Ramos (cell line): ENCODE measurements at regions not wholly inside any gene's neighbourhood (a gene's known extent, or its start where the extent isn't known, plus 50 kb on each side); places are given as distances from the start of the nearest gene placed in this dataset.

ENCODE experiments used
- in situ Hi-C: fragments of 300-500 bp; cut with MboI; formaldehyde crosslinking; loops from one replicate; pipeline ENCODE4 v1.14.3; 2022; ENCODE audit warnings: low sequenced_read_pairs; ENCODE audit not compliant: unreplicated experiment

DNA sequence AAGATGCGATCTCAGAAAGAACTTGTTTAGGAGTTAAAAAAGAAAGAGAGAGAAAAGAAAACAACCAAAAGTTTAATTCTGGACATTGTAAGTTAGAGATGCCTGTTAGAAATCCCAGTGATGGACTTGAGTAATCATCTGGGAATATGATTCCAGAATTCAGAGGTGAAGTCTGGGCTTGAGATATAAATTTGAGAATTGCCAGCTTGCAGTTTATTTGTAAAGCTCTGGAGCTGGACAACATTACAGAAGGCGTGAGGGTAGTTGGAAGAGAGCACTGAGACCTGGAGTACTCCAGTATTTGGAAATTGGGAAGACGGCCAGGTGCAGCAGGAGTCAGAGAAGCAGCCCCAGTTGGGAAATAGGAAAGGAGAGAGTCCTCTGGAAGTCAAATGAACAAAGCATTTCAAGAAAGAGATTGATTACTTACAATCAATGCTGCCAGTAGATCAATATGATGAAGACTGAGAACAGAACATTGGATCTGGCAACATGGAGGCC lies 128.8 kb upstream of the ARHGAP28 start:
- in situ Hi-C loops, result no loop called here

DNA sequence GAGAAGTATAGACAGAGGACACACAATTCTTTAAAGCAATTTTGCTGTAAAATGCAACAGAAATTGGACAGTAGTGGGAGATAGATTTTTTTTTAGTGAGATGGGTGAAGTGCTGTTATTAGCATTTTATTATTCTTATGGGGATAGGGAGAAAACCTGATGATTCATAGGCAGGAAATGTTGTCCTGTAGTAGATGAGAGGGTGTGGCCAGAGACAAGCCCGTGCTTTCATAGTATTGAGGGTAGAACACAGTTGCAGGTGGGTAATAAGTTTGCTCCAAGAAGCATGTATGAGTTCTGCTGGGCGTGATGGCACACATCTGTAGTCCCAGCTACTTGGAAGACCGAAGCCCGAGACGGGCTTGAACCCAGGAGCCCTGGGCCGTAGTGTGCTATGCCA lies 128.3 kb upstream of the ARHGAP28 start:
- in situ Hi-C loops, result no loop called here

DNA sequence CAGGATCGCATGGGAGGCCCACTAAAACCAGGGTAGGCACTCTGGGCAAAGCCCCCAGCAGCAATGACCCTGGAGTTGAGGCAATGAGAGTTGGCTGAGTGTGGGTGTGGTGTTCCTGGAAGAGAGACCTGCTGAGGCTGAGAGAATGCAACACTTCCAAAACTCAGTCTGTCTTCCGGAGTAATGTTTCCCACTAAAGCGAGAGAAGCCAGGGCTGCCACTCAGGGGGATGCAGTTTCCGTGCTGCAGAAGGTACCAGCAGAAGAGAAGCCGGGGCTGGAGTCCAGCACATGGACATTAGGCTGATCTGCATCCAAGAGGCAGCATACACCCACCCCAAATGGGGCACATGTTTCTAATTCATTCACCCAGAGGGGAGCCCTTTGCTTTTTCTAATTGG lies 127.2 kb upstream of the ARHGAP28 start:
- in situ Hi-C loops, result no loop called here

DNA sequence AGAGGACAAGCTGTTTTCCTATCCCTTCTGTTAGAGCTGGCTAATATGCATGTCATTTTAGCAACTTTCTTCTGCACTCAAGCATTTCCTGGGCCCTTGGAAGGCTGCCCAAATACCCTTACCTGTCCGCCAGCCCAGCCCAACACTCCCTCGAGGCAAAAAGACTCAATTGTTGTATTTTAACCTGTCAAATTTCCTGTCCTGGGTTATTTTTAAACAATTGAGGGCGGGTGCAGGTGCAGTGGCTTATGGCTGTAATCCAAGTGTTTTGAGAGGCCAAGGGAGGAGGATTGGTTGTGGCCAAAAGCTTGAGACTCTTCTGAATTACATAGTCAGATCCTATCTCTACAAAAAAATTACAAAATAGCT lies 125.0 kb upstream of the ARHGAP28 start:
- in situ Hi-C loops, result no loop called here

DNA sequence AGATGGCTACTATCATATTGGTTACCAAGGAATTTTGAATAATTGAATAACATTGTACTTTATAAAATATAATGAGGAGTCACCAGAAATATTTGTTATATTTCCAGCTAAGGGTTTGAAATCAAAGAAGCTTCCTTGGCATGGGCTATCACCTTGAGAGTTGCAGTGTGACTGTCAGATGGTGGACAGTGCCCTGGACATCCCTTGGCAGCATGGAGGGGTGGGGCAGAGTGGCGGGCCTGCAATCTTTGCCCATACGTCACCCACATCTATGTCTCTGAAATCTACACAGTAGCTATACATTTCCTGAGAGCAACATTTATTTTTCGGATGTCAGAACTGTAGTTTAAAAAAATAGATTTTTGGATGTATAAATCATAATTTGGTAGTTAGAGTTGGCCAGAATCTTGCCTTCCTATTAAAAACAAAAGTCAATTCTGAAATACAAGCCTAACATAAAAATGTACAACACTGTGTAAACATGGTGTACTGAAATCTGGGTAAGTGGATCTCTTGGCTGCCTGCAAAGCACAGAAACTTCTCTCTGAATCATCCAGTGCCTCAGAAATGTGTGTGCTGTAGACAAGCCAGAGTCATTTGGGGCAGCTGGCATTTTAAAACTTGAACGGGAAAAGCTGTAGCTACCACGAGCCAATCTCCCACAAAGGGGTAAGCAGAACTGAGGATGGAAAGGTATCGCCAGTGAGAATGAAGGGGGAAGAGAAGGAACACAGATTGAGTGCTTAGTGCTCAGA lies 124.2 kb upstream of the ARHGAP28 start:
- in situ Hi-C loops, result no loop called here

DNA sequence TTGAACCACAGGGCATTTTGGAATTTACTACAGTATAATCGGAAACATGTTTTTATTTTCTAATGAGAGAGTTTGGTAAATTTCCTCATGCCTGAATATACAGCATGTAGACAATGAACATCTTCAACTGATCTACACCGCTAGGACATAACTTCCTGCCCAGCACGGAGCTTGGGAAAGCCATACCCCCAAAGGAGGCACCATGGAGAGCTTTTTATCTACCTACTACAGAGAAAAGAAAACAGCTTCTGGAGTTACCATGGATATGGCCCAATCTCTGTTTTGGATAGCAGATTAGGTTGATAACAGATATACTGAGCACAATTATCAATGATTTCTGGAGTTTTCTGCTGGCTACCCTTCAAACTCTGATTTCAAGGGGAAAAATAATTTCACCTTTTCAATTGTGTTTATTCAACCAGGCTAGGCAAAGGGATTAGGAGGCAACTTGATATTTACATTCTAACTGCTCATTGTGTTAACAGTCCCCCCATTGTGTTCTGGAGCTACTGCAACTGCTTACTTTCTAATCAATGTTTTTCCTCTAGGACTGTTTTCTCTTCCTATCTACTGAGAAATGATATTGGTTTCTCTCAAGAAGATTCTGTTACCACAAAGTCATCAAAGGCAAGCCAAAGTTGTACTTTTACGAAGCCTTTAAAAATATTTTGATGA lies 123.0 kb upstream of the ARHGAP28 start:
- in situ Hi-C loops, result no loop called here

DNA sequence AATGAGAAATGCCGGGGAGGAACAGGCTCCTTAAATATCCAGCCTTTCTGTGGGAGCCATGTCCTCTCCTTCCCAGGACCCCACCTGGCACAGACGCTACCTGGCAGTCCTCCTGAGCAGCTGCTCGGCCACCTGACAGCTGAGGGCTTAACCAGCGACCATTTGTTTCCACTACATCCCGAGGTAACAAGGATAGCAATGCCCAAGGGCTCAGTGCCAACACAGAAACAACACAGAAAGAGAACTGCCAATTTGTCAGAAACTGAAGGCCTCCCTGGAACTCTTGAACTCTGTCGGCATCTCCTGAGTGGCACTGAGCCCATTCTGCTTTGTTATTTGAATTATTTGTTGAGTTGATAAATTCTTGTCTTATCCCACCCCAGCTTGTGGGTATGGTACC lies 122.2 kb upstream of the ARHGAP28 start:
- in situ Hi-C loops, result no loop called here

DNA sequence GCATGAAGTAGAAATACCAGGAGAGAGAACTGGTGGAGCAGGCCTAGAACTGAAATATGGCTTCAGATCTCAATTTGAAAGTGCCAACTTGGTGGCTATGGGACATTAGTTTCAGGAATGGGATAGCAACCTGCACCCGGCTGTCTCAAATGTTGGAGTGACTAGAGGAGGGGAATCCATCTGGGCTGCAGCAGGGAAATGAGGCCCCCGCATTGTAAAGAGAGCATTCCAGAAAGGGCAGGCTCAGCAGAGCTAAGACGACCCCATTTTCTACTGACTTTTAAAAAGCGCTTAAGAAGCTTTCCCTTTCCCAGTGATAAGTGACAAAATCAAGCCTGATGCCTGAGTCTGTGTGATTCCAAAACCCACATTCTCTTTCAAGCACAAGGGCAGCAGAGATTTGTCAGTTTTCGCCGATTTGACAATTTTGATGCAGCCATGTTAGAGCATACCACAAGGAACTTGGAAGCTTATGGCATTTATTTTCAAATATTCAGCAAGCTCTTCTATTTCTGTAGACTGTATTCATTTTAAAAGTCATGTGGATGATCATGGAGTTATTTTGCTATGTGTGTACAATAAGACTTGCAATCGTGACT lies 119.8 kb upstream of the ARHGAP28 start:
- in situ Hi-C loops, result no loop called here

DNA sequence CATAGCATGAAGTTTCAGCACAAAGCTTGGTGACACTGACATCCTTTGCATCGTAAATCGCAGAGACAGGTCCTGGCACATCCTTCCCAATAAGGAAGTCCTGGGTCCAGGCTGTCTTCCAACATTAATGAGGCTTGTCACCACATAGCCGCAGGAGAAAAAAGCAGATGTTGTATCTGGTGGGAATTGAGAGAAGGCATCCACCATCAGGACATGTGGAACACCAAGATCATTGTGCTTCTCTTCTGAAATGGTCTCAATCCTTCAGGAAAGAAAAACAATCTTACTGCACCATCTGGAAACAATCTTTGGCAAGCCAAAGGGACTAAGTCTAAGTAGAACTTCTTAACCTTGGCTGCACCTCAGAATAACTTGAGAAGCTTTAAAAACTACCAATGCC lies 119.0 kb upstream of the ARHGAP28 start:
- in situ Hi-C loops, result no loop called here

DNA sequence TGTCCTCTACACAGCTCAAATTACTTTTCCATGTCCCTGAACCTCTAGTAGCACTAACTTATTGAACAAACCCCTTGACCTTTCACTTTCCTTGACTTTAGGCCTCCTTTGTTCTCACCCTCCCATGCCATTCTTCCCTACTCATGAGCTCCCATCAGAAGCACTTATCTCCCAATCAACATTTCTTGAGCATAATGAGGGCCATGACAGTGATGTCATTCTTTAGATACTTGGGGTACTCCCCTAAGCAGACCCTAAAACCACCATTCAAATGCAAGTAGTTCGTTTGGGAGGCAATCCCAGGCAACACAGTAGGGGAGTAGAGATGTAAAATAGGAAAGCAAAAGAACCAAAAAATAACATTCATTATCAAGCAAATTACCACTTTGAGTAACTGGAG lies 115.9 kb upstream of the ARHGAP28 start:
- in situ Hi-C loops, result no loop called here

DNA sequence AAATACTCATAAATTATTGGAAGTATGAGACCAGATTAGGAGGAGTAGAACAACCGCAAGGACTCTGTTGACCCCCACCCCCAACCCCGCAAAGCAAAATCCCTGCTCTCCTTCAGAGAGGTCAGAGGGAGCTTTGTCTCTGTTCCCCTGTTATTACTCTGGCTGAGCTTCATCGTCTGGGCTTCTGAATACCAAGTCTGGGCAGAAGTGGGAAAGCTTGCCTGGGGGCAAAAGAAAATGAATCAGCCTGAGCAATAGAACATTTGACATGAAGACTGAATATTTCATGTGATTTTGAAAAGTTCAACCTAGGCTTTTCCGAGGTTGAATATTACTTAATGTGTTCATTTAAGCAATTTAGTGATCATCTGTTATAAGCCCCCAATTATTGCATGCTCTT lies 114.6 kb upstream of the ARHGAP28 start:
- in situ Hi-C loops, result no loop called here

DNA sequence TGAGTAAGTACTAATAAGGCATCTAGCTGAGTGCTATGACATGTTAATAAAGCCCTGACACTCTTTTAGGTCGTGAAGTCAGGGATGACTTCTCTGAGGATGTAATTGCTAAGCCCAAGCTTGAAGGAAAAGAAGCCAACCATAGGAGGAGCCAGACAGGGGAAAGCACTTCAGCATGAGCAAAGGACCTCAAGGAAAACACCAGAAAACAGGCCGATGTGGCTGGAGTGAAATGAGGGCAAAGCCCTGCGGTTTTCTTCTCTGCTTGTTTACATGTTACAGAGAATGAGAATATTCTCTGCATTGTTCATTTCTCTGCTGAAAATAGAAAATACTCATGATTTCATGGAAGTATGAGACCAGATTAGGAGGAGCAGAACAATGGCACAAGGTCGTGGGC lies 112.5 kb upstream of the ARHGAP28 start:
- in situ Hi-C loops, result no loop called here

DNA sequence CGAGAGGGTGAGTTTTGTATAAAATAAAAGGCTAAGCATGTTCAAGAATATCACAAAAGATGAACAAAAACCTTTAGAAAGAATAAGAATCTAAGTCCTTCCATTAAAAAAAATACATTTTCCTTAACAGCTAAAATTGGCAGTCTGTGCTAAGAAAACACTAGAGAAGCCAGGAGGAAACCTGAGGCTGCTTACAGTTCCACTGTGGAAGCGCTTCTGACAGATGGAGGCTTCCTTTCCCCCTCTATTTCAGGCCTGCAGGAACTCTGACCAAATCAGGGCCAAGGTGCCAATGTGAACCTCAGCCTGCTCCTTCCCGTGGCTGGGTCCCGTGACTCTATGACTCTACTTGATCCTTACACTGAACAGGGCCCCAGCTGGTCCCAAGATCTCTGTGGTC lies 108.1 kb upstream of the ARHGAP28 start:
- in situ Hi-C loops, result no loop called here

DNA sequence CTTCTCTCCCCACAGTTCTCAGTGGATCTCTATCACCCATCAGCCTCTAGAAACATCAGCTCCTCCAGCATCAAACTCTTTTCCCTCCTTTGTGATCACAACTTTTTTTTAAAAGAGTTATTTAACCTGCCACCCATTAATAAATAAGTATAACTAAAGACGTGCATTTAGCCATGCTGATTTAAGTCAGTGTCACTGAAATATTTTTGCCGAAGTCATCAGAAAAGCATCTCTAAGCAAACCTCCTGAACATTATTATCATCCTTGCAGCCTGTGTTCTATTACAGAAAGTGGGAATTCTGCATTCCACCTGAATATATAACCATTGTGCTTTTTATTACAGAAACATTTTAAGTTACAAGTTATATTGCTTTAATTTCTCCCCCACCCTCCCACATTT lies 106.2 kb upstream of the ARHGAP28 start:
- in situ Hi-C loops, result no loop called here

DNA sequence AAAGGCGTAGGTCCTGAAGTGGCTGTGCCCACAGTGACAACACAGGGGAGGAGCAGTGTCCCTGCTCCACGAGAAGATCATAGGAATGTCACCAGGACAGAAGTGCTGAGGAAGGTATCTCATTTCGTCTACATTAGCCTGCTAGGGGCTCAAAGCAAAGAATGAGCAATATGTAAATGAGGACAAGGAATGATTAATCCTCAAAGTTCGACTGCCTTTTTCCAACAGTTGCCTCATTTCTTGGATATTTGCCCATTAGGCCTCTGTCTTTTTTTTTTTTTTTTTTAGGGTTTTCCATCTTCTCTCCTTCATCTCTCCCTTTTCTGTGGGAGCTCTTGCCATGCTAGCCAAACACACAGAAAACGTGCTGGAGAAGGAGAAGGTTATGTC lies 105.2 kb upstream of the ARHGAP28 start:
- in situ Hi-C loops, result no loop called here

DNA sequence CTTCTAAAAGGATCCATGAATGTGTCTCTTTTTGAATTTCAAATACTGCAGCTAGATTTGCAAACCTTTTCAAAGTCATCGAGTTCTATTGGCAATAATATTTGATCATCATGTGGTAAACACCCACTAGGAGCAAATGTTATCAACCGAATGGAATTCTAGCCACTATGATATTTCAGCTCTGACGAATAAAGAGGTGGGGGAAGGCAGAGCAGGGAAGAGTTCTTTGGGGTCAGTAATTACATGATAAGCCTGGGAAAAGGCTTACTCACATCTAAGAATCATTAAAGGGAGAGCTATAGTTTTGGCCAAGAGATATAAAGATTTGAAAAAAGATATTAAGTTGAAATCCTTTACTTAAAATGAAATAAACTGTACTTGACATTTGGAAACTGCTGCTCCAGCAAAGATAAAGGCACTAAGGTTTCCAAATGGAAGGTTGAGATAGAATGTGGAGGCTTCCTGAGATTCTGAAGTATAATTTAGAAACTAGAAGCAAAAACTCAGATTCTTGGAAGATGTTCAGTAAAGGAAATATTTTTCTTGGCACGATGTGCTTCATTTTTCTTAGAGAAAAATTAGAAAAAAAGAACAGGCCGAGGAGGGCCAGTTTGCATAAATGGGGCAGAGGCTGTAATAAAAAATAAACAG lies 104.7 kb upstream of the ARHGAP28 start:
- in situ Hi-C loops, result no loop called here

DNA sequence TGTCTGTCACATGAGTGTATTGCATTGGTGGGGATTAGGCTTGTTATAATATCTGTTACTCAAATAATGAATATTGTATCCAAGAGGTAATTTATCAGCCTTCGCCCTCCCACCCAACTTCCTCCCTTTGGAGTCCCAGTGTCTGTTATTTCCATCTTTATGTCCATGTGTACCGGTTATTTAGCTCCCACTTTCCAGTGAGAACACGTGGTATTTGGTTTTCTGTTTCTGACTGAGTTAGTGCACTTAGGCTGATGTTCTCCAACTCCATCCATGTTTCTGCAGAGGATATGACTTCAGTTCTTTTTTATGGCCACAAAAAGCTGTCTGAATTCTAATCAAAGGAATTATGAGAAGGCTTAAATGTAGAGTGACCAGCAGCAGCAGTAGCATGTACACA lies 104.0 kb upstream of the ARHGAP28 start:
- in situ Hi-C loops, result no loop called here

DNA sequence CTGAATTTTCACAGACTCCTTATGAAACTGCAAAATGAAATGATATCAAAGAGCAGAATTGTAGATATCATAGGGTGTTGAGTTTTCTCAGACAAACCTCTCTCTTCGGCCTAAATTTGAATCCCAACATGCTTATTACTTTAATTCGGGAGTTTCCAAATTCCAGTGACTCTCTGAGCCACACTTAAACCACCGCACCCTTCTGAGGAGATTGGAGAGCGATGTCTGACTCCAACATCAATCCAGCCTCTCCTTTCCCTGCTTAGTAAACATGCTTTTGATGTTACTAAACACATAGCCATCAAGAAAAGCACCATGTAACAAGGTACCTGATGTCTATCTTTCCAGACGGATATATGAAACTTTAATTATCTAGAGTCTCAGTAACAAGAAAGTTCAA lies 103.1 kb upstream of the ARHGAP28 start:
- in situ Hi-C loops, result no loop called here

DNA sequence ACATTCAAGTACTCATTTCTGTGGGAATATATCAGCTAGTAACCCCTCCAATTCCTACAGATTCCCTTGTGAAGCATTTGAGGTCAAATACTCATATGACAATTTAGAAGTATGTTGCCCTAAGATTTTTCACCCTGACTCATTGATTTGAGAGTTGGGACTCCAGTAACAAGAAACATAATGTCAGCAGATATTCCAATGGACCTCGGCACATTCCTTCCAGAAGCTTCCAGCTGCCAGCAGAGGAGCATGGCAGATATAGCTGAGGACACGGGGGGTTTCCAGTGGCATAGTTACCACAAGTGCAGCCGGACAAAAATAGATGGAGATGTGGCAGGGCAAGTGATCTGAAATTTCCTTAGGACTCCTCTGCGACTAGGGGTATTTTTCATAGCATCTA lies 101.9 kb upstream of the ARHGAP28 start:
- in situ Hi-C loops, result no loop called here

DNA sequence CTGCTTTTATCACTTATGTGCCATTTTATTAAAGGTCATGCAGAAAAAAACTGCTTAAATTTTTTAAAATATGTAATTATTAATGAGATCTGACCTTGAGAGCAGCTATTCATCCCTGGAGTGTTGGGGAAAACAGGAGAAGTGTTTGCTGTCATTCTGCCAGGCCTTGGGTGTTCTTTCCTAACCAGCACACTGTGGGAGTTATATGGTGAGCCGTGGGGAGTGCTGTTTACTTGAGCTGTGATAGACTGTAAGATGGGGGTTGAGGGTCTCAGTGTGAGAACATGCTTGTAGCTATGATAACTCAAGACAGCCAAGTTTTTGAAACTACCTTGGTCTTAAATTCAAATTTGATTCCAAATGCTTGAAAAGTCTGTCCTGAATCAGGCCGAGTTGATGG lies 101.3 kb upstream of the ARHGAP28 start:
- in situ Hi-C loops, result no loop called here

DNA sequence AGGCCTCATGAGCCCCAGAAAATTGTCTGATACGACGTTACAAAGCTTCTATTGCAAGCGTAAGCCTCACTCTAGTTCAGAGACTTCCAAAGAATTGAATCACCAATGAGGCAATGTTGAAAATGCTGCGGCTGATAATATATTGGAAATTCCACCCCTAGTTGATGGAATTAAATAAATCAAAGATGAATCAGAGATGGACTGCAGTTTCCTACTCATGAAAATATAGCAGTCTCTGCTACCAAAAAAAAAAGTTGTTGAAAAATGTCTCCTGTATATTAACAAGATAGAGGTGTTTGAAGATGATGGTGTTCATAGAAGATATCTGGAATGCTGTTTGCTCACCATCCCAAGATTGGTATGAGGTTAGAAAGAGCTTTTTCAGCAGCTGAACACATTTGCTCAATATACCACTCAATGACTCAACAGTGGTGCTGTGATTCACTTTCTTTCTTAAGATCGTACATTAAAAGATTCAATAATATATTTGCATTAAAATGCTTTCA lies 99.8 kb upstream of the ARHGAP28 start:
- in situ Hi-C loops, result no loop called here
